Astrocyte of the spinal cord (primary cell): ENCODE measurements at regions not wholly inside any gene's neighbourhood (a gene's known extent, or its start where the extent isn't known, plus 50 kb on each side); places are given as distances from the start of the nearest gene placed in this dataset.

Source experiments
- DNase-seq: peaks from one replicate; pipeline ENCODE4 v3.0.0; 2011; ENCODE audit warnings: low read depth, low spot score
- H3K4me3 ChIP-seq: 2 replicates; pipeline ENCODE4 v1.5.1; 2011; ENCODE audit warnings: low read depth, mild to moderate bottlenecking, low read length, moderate library complexity
- CTCF ChIP-seq: IDR thresholded peaks from 2 replicates; pipeline ENCODE4 v1.5.1; 2012; ENCODE audit warnings: low read depth, mild to moderate bottlenecking, low read length, inconsistent platforms
- in situ Hi-C: cut with HindIII; loops from 2 replicates; pipeline ENCODE4 v1.10.0; 2017; ENCODE audit warnings: low sequenced_read_pairs

GRCh38 chr3:102142379-102143060, 292.3 kb upstream of the ZPLD1 start:
- in situ Hi-C loops, result no loop called here

DNA sequence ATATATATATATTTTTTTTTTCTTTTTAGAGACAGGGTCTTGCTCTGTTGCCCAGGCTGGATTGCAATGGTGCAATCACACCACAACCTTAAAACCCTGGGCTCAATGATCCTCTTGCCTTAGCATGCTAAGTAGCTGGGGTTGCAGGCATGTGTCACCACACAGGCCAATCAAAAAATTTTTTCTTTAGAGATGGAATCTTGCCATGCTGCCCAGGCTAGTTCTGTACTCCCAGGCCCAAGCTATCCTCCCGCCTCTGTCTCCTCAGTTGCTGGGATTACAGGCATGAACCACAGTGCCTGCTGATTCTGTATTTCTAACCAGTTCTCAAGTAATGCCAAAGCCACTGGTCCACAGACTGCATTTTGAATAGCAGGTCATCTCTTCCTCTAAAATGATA, 291.3 kb upstream of the ZPLD1 start:
- in situ Hi-C loops, result no loop called here
- no peak for TF ChIP-seq CTCF
- DNase-seq, result no peak
- no peak overlapping the region for H3K4me3 ChIP-seq

More at GRCh38 chr3:102142379-102143060, 292.3 kb upstream of the ZPLD1 start:
- no peak for TF ChIP-seq CTCF
- H3K4me3 ChIP-seq, result no peak overlapping the region
- no peak for DNase-seq

DNA sequence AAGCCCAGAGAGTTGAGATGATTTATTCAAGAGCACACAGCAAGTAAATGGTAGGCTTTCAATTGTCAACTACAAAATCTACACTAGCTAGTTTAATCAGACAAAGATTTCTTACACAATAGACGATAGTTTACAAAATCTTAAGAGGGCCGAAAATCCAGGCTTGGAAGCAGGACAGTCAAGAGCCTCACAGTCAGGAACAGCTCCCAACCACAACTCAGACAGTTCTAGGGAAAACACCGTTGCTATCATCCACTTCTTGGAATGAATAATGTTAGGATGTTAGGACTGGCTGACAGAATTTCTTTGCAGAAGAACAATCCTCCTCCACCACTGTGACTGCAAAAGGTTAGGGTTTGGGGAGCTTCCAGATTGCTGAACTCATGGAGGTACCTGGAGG, 290.8 kb upstream of the ZPLD1 start:
- H3K4me3 ChIP-seq, result no peak overlapping the region
- in situ Hi-C loops, result no loop called here
- TF ChIP-seq CTCF, result no peak
- no peak for DNase-seq

- no peak overlapping the region for H3K4me3 ChIP-seq
- no peak for TF ChIP-seq CTCF
- DNase-seq, result no peak
- in situ Hi-C loops, result no loop called here
Measured at GRCh38 chr3:102148598-102149337, 286.0 kb upstream of the ZPLD1 start.

DNA sequence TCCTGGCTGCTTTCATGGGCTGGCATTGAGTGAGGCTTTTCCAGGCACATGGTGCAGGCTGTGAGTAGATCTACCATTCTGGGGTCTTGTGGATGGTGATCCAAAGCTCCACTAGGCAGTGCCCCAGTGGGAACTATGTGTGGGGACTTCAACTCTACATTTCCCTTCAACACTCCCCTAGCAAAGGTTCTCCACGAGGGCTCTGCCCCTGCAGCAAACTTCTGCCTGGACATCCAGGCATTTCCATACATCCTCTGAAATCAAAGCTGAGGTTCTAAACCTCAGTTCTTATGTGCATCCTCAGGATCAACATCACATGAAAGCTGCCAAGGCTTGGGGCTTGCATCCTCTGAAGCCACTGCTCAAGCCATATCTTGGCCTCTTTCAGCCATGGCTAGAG, 282.9 kb upstream of the ZPLD1 start:
- no peak for TF ChIP-seq CTCF
- no peak for DNase-seq
- in situ Hi-C loops, result no loop called here
- no peak overlapping the region for H3K4me3 ChIP-seq

- no peak for TF ChIP-seq CTCF
- peak; percentile 93 for DNase-seq
- no peak overlapping the region for H3K4me3 ChIP-seq
- in situ Hi-C loops, result no loop called here
Measured at GRCh38 chr3:102156426-102156825, 278.4 kb upstream of the ZPLD1 start.
